Left forelimb (tissue), 1 donor: ENCODE measurements at regions not wholly inside any gene's neighbourhood (a gene's known extent, or its start where the extent isn't known, plus 50 kb on each side); places are given as distances from the start of the nearest gene placed in this dataset.
"Not testable (repeated sequence)": the region's sequence is repeated elsewhere in the genome, so short reads cannot be mapped to it uniquely, and the experiment has no call there.

Experiments used
- DNase-seq: peaks from one replicate; pipeline ENCODE4 v3.0.0-alpha.2; 2018; ENCODE audit warnings: low spot score

- DNase-seq = no peak
Measured at GRCh38 chr7:4437916-4438315, 244.2 kb upstream of the FOXK1 start.

- no peak for DNase-seq
Measured at GRCh38 chr7:4438723-4439245, 243.3 kb upstream of the FOXK1 start.

GRCh38 chr7:4439444-4439843 lies 242.7 kb upstream of the FOXK1 start:
- no peak for DNase-seq

GRCh38 chr7:4444106-4444505 lies 238.0 kb upstream of the FOXK1 start:
- no peak for DNase-seq

GRCh38 chr7:4445777-4446176 lies 236.3 kb upstream of the FOXK1 start:
- DNase-seq = no peak

GRCh38 chr7:4449263-4449662 lies 232.8 kb upstream of the FOXK1 start:
- no peak for DNase-seq

GRCh38 chr7:4450483-4450882 lies 231.6 kb upstream of the FOXK1 start:
- no peak for DNase-seq

GRCh38 chr7:4460597-4460996 lies 221.5 kb upstream of the FOXK1 start:
- no peak for DNase-seq

GRCh38 chr7:4461531-4461930 lies 220.6 kb upstream of the FOXK1 start:
- no peak for DNase-seq

- DNase-seq = no peak
Measured at GRCh38 chr7:4468320-4469102, 213.6 kb upstream of the FOXK1 start.

- no peak for DNase-seq
Measured at GRCh38 chr7:4470246-4470645, 211.8 kb upstream of the FOXK1 start.

- DNase-seq = no peak
Measured at GRCh38 chr7:4472728-4473127, 209.4 kb upstream of the FOXK1 start.

- no peak for DNase-seq
Measured at GRCh38 chr7:4479367-4480039, 202.6 kb upstream of the FOXK1 start.

GRCh38 chr7:4480131-4480530 lies 202.0 kb upstream of the FOXK1 start:
- DNase-seq = not testable (repeated sequence)

- no peak for DNase-seq
Measured at GRCh38 chr7:4483851-4484250, 198.2 kb upstream of the FOXK1 start.

GRCh38 chr7:4484545-4484944 lies 197.6 kb upstream of the FOXK1 start:
- no peak for DNase-seq

GRCh38 chr7:4486907-4487306 lies 195.2 kb upstream of the FOXK1 start:
- DNase-seq = no peak

- not testable (repeated sequence) for DNase-seq
Measured at GRCh38 chr7:4496911-4497310, 185.2 kb upstream of the FOXK1 start.

- no peak for DNase-seq
Measured at GRCh38 chr7:4500812-4501211, 181.3 kb upstream of the FOXK1 start.

- DNase-seq = not testable (repeated sequence)
Measured at GRCh38 chr7:4507886-4508285, 174.2 kb upstream of the FOXK1 start.

- DNase-seq = no peak
Measured at GRCh38 chr7:4513450-4513849, 168.6 kb upstream of the FOXK1 start.

- DNase-seq = no peak
Measured at GRCh38 chr7:4519819-4520520, 162.1 kb upstream of the FOXK1 start.

- DNase-seq = no peak
Measured at GRCh38 chr7:4523219-4523618, 158.9 kb upstream of the FOXK1 start.
